Activated T-helper 2 cell treated with anti-CD3 and anti-CD28 coated beads, Interferon-gamma antibody, Interleukin-2, Interleukin-4, amounts not matched to agents 10 μg/mL and 5 μg/mL and 100 μg/mL, durations not matched to agents 14 hours and 24 hours and 36 hours (primary cell): ENCODE measurements at regions not wholly inside any gene's neighbourhood (a gene's known extent, or its start where the extent isn't known, plus 50 kb on each side); places are given as distances from the start of the nearest gene placed in this dataset.
"Not testable (repeated sequence)": the region's sequence is repeated elsewhere in the genome, so short reads cannot be mapped to it uniquely, and the experiment has no call there.

Source experiments
- DNase-seq: peaks from one replicate; pipeline ENCODE4 v3.0.0; 2021; ENCODE audit warnings: low spot score
- H3K27ac Mint-ChIP-seq: one replicate; pipeline ENCODE4 v1.8.0; 2021; ENCODE audit warnings: mixed read lengths
- H3K27me3 Mint-ChIP-seq: one replicate; pipeline ENCODE4 v1.8.0; 2021; ENCODE audit warnings: low read depth, mixed read lengths
- H3K36me3 Mint-ChIP-seq: one replicate; pipeline ENCODE4 v1.8.0; 2021; ENCODE audit warnings: low read depth, mixed read lengths
- H3K4me1 Mint-ChIP-seq: one replicate; pipeline ENCODE4 v1.8.0; 2021; ENCODE audit warnings: low read depth, mixed read lengths
- H3K4me3 Mint-ChIP-seq: one replicate; pipeline ENCODE4 v1.8.0; 2021; ENCODE audit warnings: low read depth, mild to moderate bottlenecking, moderate library complexity, mixed read lengths
- H3K9me3 Mint-ChIP-seq: one replicate; pipeline ENCODE4 v1.8.0; 2021; ENCODE audit warnings: mixed read lengths
- intact Hi-C: fragments of 100-400 bp; cut with micrococcal nuclease; formaldehyde crosslinking; loops from one replicate; pipeline ENCODE4 v1.15.1; 2023

GRCh38 chr6:112576423-112576822 is 229.3 kb downstream of the RFPL4B start:
- no peaks in the 10 kb centered on the region for H3K27me3 Mint-ChIP-seq
- intact Hi-C loops: no loop called here
- H3K27ac Mint-ChIP-seq: no peak overlapping the region
- H3K4me3 Mint-ChIP-seq: no peak overlapping the region
- no peak for DNase-seq
- no peaks in the 10 kb centered on the region for H3K9me3 Mint-ChIP-seq
- H3K4me1 Mint-ChIP-seq: no peaks in the 10 kb centered on the region
- H3K36me3 Mint-ChIP-seq: no peaks in the 10 kb centered on the region

GRCh38 chr6:112579601-112580000 is 232.5 kb downstream of the RFPL4B start:
- DNase-seq: no peak
- Mint-ChIP-seq H3K36me3 (no peaks in the 10 kb centered on the region), H3K9me3 (no peaks in the 10 kb centered on the region), H3K27me3 (no peaks in the 10 kb centered on the region), H3K4me1 (no peaks in the 10 kb centered on the region), H3K4me3 (no peak overlapping the region), H3K27ac (no peak overlapping the region)
- intact Hi-C loops: no loop called here

- Mint-ChIP-seq H3K4me1 (no peaks in the 10 kb centered on the region), H3K27ac (no peak overlapping the region), H3K27me3 (no peaks in the 10 kb centered on the region), H3K9me3 (no peaks in the 10 kb centered on the region), H3K36me3 (no peaks in the 10 kb centered on the region), H3K4me3 (no peak overlapping the region)
- intact Hi-C loops: no loop called here
- DNase-seq: no peak
These were observed 233.9 kb downstream of the RFPL4B start for GRCh38 chr6:112581015-112581414.

- no peak overlapping the region for H3K4me3 Mint-ChIP-seq
- H3K9me3 Mint-ChIP-seq: peaks cover 2% of the 10 kb centered on the region
- no peaks in the 10 kb centered on the region for H3K36me3 Mint-ChIP-seq
- no peaks in the 10 kb centered on the region for H3K27me3 Mint-ChIP-seq
- no peak overlapping the region for H3K27ac Mint-ChIP-seq
- H3K4me1 Mint-ChIP-seq: no peaks in the 10 kb centered on the region
- intact Hi-C loops: no loop called here
- DNase-seq: no peak
These were observed 243.2 kb downstream of the RFPL4B start for GRCh38 chr6:112590326-112590725.

GRCh38 chr6:112591329-112591728 is 244.2 kb downstream of the RFPL4B start:
- no peak overlapping the region for H3K4me3 Mint-ChIP-seq
- H3K27me3 Mint-ChIP-seq: no peaks in the 10 kb centered on the region
- H3K9me3 Mint-ChIP-seq: peaks cover 4% of the 10 kb centered on the region
- no peak overlapping the region for H3K27ac Mint-ChIP-seq
- no peak for DNase-seq
- no peaks in the 10 kb centered on the region for H3K4me1 Mint-ChIP-seq
- H3K36me3 Mint-ChIP-seq: no peaks in the 10 kb centered on the region
- intact Hi-C loops: no loop called here

- Mint-ChIP-seq H3K36me3 (no peaks in the 10 kb centered on the region), H3K4me3 (no peak overlapping the region), H3K27me3 (no peaks in the 10 kb centered on the region), H3K4me1 (no peaks in the 10 kb centered on the region), H3K27ac (no peak overlapping the region), H3K9me3 (peaks cover 4% of the 10 kb centered on the region)
- no peak for DNase-seq
- intact Hi-C loops: no loop called here
These were observed 245.0 kb downstream of the RFPL4B start for GRCh38 chr6:112592159-112592558.

- no peak for DNase-seq
- H3K27me3 Mint-ChIP-seq: no peaks in the 10 kb centered on the region
- peaks cover 4% of the 10 kb centered on the region for H3K9me3 Mint-ChIP-seq
- no peak overlapping the region for H3K27ac Mint-ChIP-seq
- no peaks in the 10 kb centered on the region for H3K36me3 Mint-ChIP-seq
- H3K4me3 Mint-ChIP-seq: no peak overlapping the region
- intact Hi-C loops: no loop called here
- no peaks in the 10 kb centered on the region for H3K4me1 Mint-ChIP-seq
These were observed 247.9 kb downstream of the RFPL4B start for GRCh38 chr6:112594886-112595594.

GRCh38 chr6:112595841-112596240 is 248.7 kb downstream of the RFPL4B start:
- Mint-ChIP-seq H3K4me1 (no peaks in the 10 kb centered on the region), H3K27me3 (no peaks in the 10 kb centered on the region), H3K27ac (no peak overlapping the region), H3K36me3 (no peaks in the 10 kb centered on the region), H3K4me3 (no peak overlapping the region), H3K9me3 (peaks cover 4% of the 10 kb centered on the region)
- no peak for DNase-seq
- intact Hi-C loops: no loop called here

GRCh38 chr6:112597176-112597575 is 250.0 kb downstream of the RFPL4B start:
- Mint-ChIP-seq H3K36me3 (no peaks in the 10 kb centered on the region), H3K9me3 (peaks cover 4% of the 10 kb centered on the region), H3K4me1 (no peaks in the 10 kb centered on the region), H3K27ac (no peak overlapping the region), H3K27me3 (no peaks in the 10 kb centered on the region), H3K4me3 (no peak overlapping the region)
- intact Hi-C loops: no loop called here
- DNase-seq: no peak

GRCh38 chr6:112600168-112600567 is 253.0 kb downstream of the RFPL4B start:
- peaks cover 3% of the 10 kb centered on the region for H3K9me3 Mint-ChIP-seq
- no peaks in the 10 kb centered on the region for H3K36me3 Mint-ChIP-seq
- intact Hi-C loops: no loop called here
- no peak for DNase-seq
- no peaks in the 10 kb centered on the region for H3K4me1 Mint-ChIP-seq
- no peak overlapping the region for H3K27ac Mint-ChIP-seq
- H3K27me3 Mint-ChIP-seq: no peaks in the 10 kb centered on the region
- no peak overlapping the region for H3K4me3 Mint-ChIP-seq

GRCh38 chr6:112603726-112604125 is 256.6 kb downstream of the RFPL4B start:
- H3K4me3 Mint-ChIP-seq: no peak overlapping the region
- no peak for DNase-seq
- H3K4me1 Mint-ChIP-seq: no peaks in the 10 kb centered on the region
- intact Hi-C loops: no loop called here
- H3K36me3 Mint-ChIP-seq: no peaks in the 10 kb centered on the region
- H3K27me3 Mint-ChIP-seq: no peaks in the 10 kb centered on the region
- H3K27ac Mint-ChIP-seq: no peak overlapping the region
- peaks cover 6% of the 10 kb centered on the region for H3K9me3 Mint-ChIP-seq

GRCh38 chr6:112606656-112607435 is 259.7 kb downstream of the RFPL4B start:
- DNase-seq: no peak
- Mint-ChIP-seq H3K27me3 (no peaks in the 10 kb centered on the region), H3K27ac (no peak overlapping the region), H3K4me1 (no peaks in the 10 kb centered on the region), H3K4me3 (no peak overlapping the region), H3K36me3 (no peaks in the 10 kb centered on the region), H3K9me3 (peaks cover 14% of the 10 kb centered on the region)
- intact Hi-C loops: no loop called here

- DNase-seq, H3K36me3 Mint-ChIP-seq, H3K27me3 Mint-ChIP-seq, H3K4me3 Mint-ChIP-seq, H3K4me1 Mint-ChIP-seq, intact Hi-C loops, H3K27ac Mint-ChIP-seq: not testable (repeated sequence)
- H3K9me3 Mint-ChIP-seq: peaks cover 14% of the 10 kb centered on the region
These were observed 261.8 kb downstream of the RFPL4B start for GRCh38 chr6:112608925-112609324.
